GM23338 (cell line): ENCODE measurements at regions not wholly inside any gene's neighbourhood (a gene's known extent, or its start where the extent isn't known, plus 50 kb on each side); places are given as distances from the start of the nearest gene placed in this dataset.

Experiments
- ATAC-seq: fragments of 200-7000 bp; cut with Tn5 transposase; 3 replicates; pipeline ENCODE4 v1.9.1; 2020
- DNase-seq: peaks from one replicate; pipeline ENCODE4 v3.0.0-alpha.2; 2015; ENCODE audit warnings: low spot score
- H2AFZ ChIP-seq: fragments of 200-600 bp; sonication (generic); 2 replicates; pipeline ENCODE4 v1.8.0; 2016; ENCODE audit warnings: antibody characterized with exemption, mild to moderate bottlenecking, moderate library complexity
- H3F3A ChIP-seq: fragments of 200-600 bp; sonication (generic); replicated peaks from 2 replicates; pipeline ENCODE4 v1.8.0; 2017; ENCODE audit warnings: antibody characterized with exemption, mixed run types, low read depth
- H3K27ac ChIP-seq: fragments of 200-600 bp; sonication (generic); 2 replicates; pipeline ENCODE4 v1.6.1; 2016; ENCODE audit warnings: low read depth
- H3K27me3 ChIP-seq: fragments of 200-600 bp; sonication (generic); 2 replicates; pipeline ENCODE4 v1.8.0; 2016; ENCODE audit warnings: mild to moderate bottlenecking, mixed run types, moderate library complexity; ENCODE audit not compliant: insufficient read depth
- H3K36me3 ChIP-seq: fragments of 200-600 bp; sonication (generic); 2 replicates; pipeline ENCODE4 v1.8.0; 2016; ENCODE audit warnings: mild to moderate bottlenecking; ENCODE audit not compliant: insufficient read depth
- H3K4me1 ChIP-seq: fragments of 200-600 bp; sonication (generic); 2 replicates; pipeline ENCODE4 v1.8.0; 2016; ENCODE audit warnings: mild to moderate bottlenecking, moderate library complexity; ENCODE audit not compliant: insufficient read depth
- H3K4me2 ChIP-seq: fragments of 200-600 bp; sonication (generic); 2 replicates; pipeline ENCODE4 v1.7.1; 2017; ENCODE audit warnings: mixed run types
- H3K4me3 ChIP-seq: fragments of 200-600 bp; sonication (generic); 2 replicates; pipeline ENCODE4 v1.6.1; 2016; ENCODE audit warnings: mixed run types
- H3K79me2 ChIP-seq: fragments of 200-600 bp; sonication (generic); replicated peaks from 2 replicates; pipeline ENCODE4 v1.8.0; 2017; ENCODE audit warnings: mild to moderate bottlenecking; ENCODE audit not compliant: insufficient read depth
- H3K9me2 ChIP-seq: fragments of 200-600 bp; sonication (generic); 2 replicates; pipeline ENCODE4 v1.8.0; 2017; ENCODE audit not compliant: insufficient read depth
- H4K20me1 ChIP-seq: fragments of 200-600 bp; sonication (generic); replicated peaks from 2 replicates; pipeline ENCODE4 v1.8.0; 2017; ENCODE audit warnings: mild to moderate bottlenecking; ENCODE audit not compliant: insufficient read depth
- H3K27ac Mint-ChIP-seq: 2 replicates; pipeline ENCODE4 v1.8.0; 2020; ENCODE audit warnings: inconsistent platforms, mild to moderate bottlenecking, moderate library complexity, mixed read lengths
- H3K27me3 Mint-ChIP-seq: 3 replicates; pipeline ENCODE4 v1.8.0; 2022; ENCODE audit warnings: low read depth, mild to moderate bottlenecking, moderate library complexity, mixed read lengths, inconsistent platforms; ENCODE audit not compliant: insufficient read depth, poor library complexity
- H3K36me3 Mint-ChIP-seq: 3 replicates; pipeline ENCODE4 v1.8.0; 2021; ENCODE audit warnings: low read depth, mild to moderate bottlenecking, inconsistent platforms, moderate library complexity, mixed read lengths
- H3K4me1 Mint-ChIP-seq: 3 replicates; pipeline ENCODE4 v1.8.0; 2020; ENCODE audit warnings: mild to moderate bottlenecking, inconsistent platforms, mixed read lengths
- H3K4me3 Mint-ChIP-seq: 3 replicates; pipeline ENCODE4 v1.8.0; 2021; ENCODE audit warnings: moderate library complexity, mild to moderate bottlenecking, inconsistent platforms, mixed read lengths
- H3K9me3 Mint-ChIP-seq: 3 replicates; pipeline ENCODE4 v1.8.0; 2020; ENCODE audit warnings: moderate library complexity, mild to moderate bottlenecking, inconsistent platforms, mixed read lengths
- CTCF ChIP-seq, 2 experiments: fragments of 200-600 bp in 1 of 2; sonication (generic) in 1 of 2; conservative IDR thresholded peaks; 2 replicates each; pipeline versions ENCODE4 v1.5.1 to v1.6.1; 2016 to 2017; ENCODE audit warnings: antibody characterized with exemption in 2 of 2, low read depth in 2 of 2, mild to moderate bottlenecking in 2 of 2, moderate library complexity in 1 of 2
- ETS1 ChIP-seq: IDR thresholded peaks from 2 replicates; pipeline ENCODE4 v1.6.1; 2016; ENCODE audit warnings: antibody characterized with exemption
- EZH2 ChIP-seq: fragments of 200-600 bp; sonication (generic); IDR thresholded peaks from one replicate; pipeline ENCODE4 v1.8.0; 2017; ENCODE audit warnings: antibody characterized with exemption, mild to moderate bottlenecking, low read depth; ENCODE audit not compliant: unreplicated experiment
- EZH2phosphoT487 ChIP-seq: fragments of 200-600 bp; sonication (generic); IDR thresholded peaks from one replicate; pipeline ENCODE4 v1.8.1; 2018; ENCODE audit warnings: antibody characterized with exemption; ENCODE audit not compliant: unreplicated experiment
- JUNB ChIP-seq: IDR thresholded peaks from one replicate; pipeline ENCODE4 v1.6.1; 2016; ENCODE audit warnings: antibody characterized with exemption; ENCODE audit not compliant: unreplicated experiment
- STAT1 ChIP-seq: IDR thresholded peaks from one replicate; pipeline ENCODE4 v1.6.1; 2016; ENCODE audit warnings: antibody characterized with exemption; ENCODE audit not compliant: unreplicated experiment
- ZNF331 ChIP-seq: fragments of 250-450 bp; sonication (Bioruptor Pico); IDR thresholded peaks from 2 replicates; pipeline ENCODE4 v1.5.0; 2020; ENCODE audit warnings: low read depth, mild to moderate bottlenecking, moderate library complexity
- ZNF462 ChIP-seq: fragments of 250-450 bp; sonication (Bioruptor Pico); IDR thresholded peaks from 2 replicates; pipeline ENCODE4 v1.5.0; 2020; ENCODE audit warnings: mild to moderate bottlenecking, moderate library complexity

GRCh38 chr4:22099896-22100295, 151.3 kb upstream of the KCNIP4 start (continued):
- TF ChIP-seq ZNF462 (CRISPR knock-in tag) (no peak), EZH2phosphoT487 (no peak), JUNB (no peak), ETS1 (no peak), STAT1 (no peak), EZH2 (no peak), CTCF (conservative IDR thresholded peaks at IDR 0.05; ENCODE audit: low read depth in 2 of 2) (no peak)

GRCh38 chr4:22097596-22097995, 149.0 kb upstream of the KCNIP4 start:
- peaks cover 3% of the 10 kb centered on the region; the same call in 1 of the 2 replicates for H3K9me2 ChIP-seq
- H3K27ac Mint-ChIP-seq = no peak overlapping the region
- no peak overlapping the region for H3K4me2 ChIP-seq
- no peak for TF ChIP-seq ZNF331 (CRISPR knock-in tag)

More at GRCh38 chr4:22097596-22097995, 149.0 kb upstream of the KCNIP4 start:
- no peaks in the 10 kb centered on the region for H3K27me3 ChIP-seq
- H3K9me3 Mint-ChIP-seq = no peaks in the 10 kb centered on the region
- H3K4me1 ChIP-seq = no peaks in the 10 kb centered on the region
- peaks cover 3% of the 10 kb centered on the region for H3K27me3 Mint-ChIP-seq
- DNase-seq = no peak
- ATAC-seq = no peak
- no peak overlapping the region for H3K4me3 Mint-ChIP-seq
- H3K36me3 Mint-ChIP-seq = no peaks in the 10 kb centered on the region
- no peaks in the 10 kb centered on the region for H3F3A ChIP-seq
- no peak overlapping the region for H2AFZ ChIP-seq
- H3K36me3 ChIP-seq = no peaks in the 10 kb centered on the region
- H3K4me3 ChIP-seq = no peak overlapping the region
- H3K27ac ChIP-seq = no peak overlapping the region
- no peaks in the 10 kb centered on the region for H4K20me1 ChIP-seq
- no peaks in the 10 kb centered on the region for H3K79me2 ChIP-seq
- H3K4me1 Mint-ChIP-seq = no peaks in the 10 kb centered on the region; the same call in 2 of the 3 replicates
